GM12864 (cell line): ENCODE measurements at regions not wholly inside any gene's neighbourhood (a gene's known extent, or its start where the extent isn't known, plus 50 kb on each side); places are given as distances from the start of the nearest gene placed in this dataset.
"Not testable (repeated sequence)": the region's sequence is repeated elsewhere in the genome, so short reads cannot be mapped to it uniquely, and the experiment has no call there.

Experiments
- DNase-seq: peaks from one replicate; pipeline ENCODE4 v3.0.0-alpha.2; 2011; ENCODE audit warnings: low read depth
- H3K4me3 ChIP-seq: 2 replicates; pipeline ENCODE4 v1.5.1; 2011; ENCODE audit warnings: mild to moderate bottlenecking, low read depth, low read length, control low read depth
- TF ChIP-seq, protein P1 (sequence below): IDR thresholded peaks from 2 replicates; pipeline ENCODE4 v1.5.1; 2011; ENCODE audit warnings: low read depth, mild to moderate bottlenecking, moderate library complexity, low read length, control low read depth, inconsistent platforms; ENCODE audit errors: missing control alignments

DNA sequence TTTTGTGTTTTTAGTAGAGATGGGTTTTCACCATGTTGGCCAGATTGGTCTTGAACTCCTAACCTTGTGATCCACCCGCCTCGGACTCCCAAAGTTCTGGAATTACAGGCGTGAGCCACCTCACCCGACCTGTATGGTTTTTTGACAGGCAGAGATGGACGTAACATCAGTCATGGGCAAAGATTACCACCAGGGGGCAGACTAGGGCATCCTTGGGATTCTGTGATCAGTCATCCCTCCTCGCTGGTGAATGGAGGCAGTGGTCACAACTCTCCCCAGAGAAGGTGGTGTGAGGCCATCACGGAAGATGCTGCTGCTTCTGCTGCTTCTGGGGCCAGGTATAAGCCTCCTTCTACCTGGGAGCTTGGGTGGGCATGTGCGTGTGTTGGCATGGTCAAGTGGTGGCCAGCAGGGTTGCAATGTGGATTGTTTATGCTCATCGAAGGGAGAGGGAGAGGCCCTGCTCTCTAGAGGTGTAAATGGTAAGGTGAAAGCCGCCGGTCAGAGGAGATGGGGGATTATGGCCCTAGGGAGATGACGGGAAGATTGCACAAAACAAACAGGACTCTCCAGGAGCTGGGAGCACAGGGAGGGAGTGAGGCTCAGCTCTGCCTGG lies 122.7 kb upstream of the PRSS1 start:
- TF ChIP-seq, protein P1, sequence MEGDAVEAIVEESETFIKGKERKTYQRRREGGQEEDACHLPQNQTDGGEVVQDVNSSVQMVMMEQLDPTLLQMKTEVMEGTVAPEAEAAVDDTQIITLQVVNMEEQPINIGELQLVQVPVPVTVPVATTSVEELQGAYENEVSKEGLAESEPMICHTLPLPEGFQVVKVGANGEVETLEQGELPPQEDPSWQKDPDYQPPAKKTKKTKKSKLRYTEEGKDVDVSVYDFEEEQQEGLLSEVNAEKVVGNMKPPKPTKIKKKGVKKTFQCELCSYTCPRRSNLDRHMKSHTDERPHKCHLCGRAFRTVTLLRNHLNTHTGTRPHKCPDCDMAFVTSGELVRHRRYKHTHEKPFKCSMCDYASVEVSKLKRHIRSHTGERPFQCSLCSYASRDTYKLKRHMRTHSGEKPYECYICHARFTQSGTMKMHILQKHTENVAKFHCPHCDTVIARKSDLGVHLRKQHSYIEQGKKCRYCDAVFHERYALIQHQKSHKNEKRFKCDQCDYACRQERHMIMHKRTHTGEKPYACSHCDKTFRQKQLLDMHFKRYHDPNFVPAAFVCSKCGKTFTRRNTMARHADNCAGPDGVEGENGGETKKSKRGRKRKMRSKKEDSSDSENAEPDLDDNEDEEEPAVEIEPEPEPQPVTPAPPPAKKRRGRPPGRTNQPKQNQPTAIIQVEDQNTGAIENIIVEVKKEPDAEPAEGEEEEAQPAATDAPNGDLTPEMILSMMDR, result peak; percentile 79
- no peak overlapping the region for H3K4me3 ChIP-seq
- DNase-seq, result peak; percentile 4

GRCh38 chr7:142625216-142625615 lies 124.1 kb upstream of the PRSS1 start:
- DNase-seq, H3K4me3 ChIP-seq: not testable (repeated sequence)

- H3K4me3 ChIP-seq, result no peak overlapping the region
- TF ChIP-seq, protein P1, result no peak
- no peak for DNase-seq
These were observed 128.9 kb upstream of the PRSS1 start for GRCh38 chr7:142620402-142620801.

- no peak overlapping the region for H3K4me3 ChIP-seq
- DNase-seq, result no peak
- TF ChIP-seq, protein P1, result no peak
These were observed 130.5 kb upstream of the PRSS1 start for GRCh38 chr7:142618655-142619351.

GRCh38 chr7:142616842-142617241 lies 132.4 kb upstream of the PRSS1 start:
- TF ChIP-seq, protein P1, result no peak
- DNase-seq, result no peak
- no peak overlapping the region for H3K4me3 ChIP-seq

GRCh38 chr7:142616121-142616643 lies 133.1 kb upstream of the PRSS1 start:
- no peak overlapping the region for H3K4me3 ChIP-seq
- TF ChIP-seq, protein P1, result no peak

GRCh38 chr7:142615508-142615907 lies 133.8 kb upstream of the PRSS1 start:
- TF ChIP-seq, protein P1, result no peak
- no peak for DNase-seq
- no peak overlapping the region for H3K4me3 ChIP-seq

More at GRCh38 chr7:142616121-142616643, 133.1 kb upstream of the PRSS1 start:
- no peak for DNase-seq
